Endothelial cell of umbilical vein (primary cell): ENCODE measurements at regions not wholly inside any gene's neighbourhood (a gene's known extent, or its start where the extent isn't known, plus 50 kb on each side); places are given as distances from the start of the nearest gene placed in this dataset.

ENCODE experiments used
- CTCF ChIP-seq, 2 donors: IDR thresholded peaks; 1 replicate in 1 of 2; 2 replicates in 1 of 2; pipeline ENCODE4 v1.5.1; 2011; ENCODE audit warnings: low read length in 2 of 2, mild to moderate bottlenecking in 2 of 2, moderate library complexity in 2 of 2, control low read depth in 1 of 2, inconsistent platforms in 1 of 2, low read depth in 1 of 2; ENCODE audit not compliant: insufficient read depth in 1 of 2; ENCODE audit errors: extremely low read depth in 1 of 2
- MYC ChIP-seq: IDR thresholded peaks from one replicate; pipeline ENCODE4 v1.6.1; 2011; ENCODE audit warnings: mild to moderate bottlenecking, low read depth, low read length
- POLR2A ChIP-seq: IDR thresholded peaks from 2 replicates; pipeline ENCODE4 v1.6.1; 2012; ENCODE audit warnings: low read depth, mild to moderate bottlenecking, control low read depth, low read length

- TF ChIP-seq CTCF (IDR thresholded peaks at IDR 0.05; ENCODE audit: extremely low read depth in 1 of 2, insufficient read depth in 1 of 2, low read depth in 1 of 2, low read length in 2 of 2) (no peak), MYC (no peak), POLR2A (no peak)
These were observed 128.8 kb downstream of the BMS1 start for GRCh38 chr10:42911359-42911758.
